Endodermal cell (in vitro differentiated cells): ENCODE measurements at regions not wholly inside any gene's neighbourhood (a gene's known extent, or its start where the extent isn't known, plus 50 kb on each side); places are given as distances from the start of the nearest gene placed in this dataset.

Experiments
- DNase-seq: peaks from one replicate; pipeline ENCODE4 v3.0.0-alpha.2; 2017
- H3K27ac ChIP-seq: 2 replicates; pipeline ENCODE4 v1.5.1; 2013; ENCODE audit warnings: mild to moderate bottlenecking, low read depth, low read length, moderate library complexity
- H3K27me3 ChIP-seq: 2 replicates; pipeline ENCODE4 v1.6.1; 2013; ENCODE audit warnings: mild to moderate bottlenecking, low read length, moderate library complexity; ENCODE audit not compliant: insufficient read depth, control insufficient read depth, poor library complexity, severe bottlenecking
- H3K36me3 ChIP-seq: 2 replicates; pipeline ENCODE4 v1.7.0; 2013; ENCODE audit warnings: mild to moderate bottlenecking, low read length, moderate library complexity; ENCODE audit not compliant: control insufficient read depth, insufficient read depth
- H3K4me1 ChIP-seq: one replicate; pipeline ENCODE4 v1.7.0; 2013; ENCODE audit warnings: low read length; ENCODE audit not compliant: control insufficient read depth, insufficient read depth
- H3K4me3 ChIP-seq: 2 replicates; pipeline ENCODE4 v1.5.1; 2013; ENCODE audit warnings: mild to moderate bottlenecking, low read length, moderate library complexity
- H3K9ac ChIP-seq: 2 replicates; pipeline ENCODE4 v1.6.1; 2013; ENCODE audit warnings: mild to moderate bottlenecking, low read length, moderate library complexity; ENCODE audit not compliant: poor library complexity, severe bottlenecking; ENCODE audit errors: extremely low read depth
- H3K9me3 ChIP-seq: 2 replicates; pipeline ENCODE4 v1.6.1; 2013; ENCODE audit warnings: mild to moderate bottlenecking, low read length, moderate library complexity; ENCODE audit not compliant: control insufficient read depth
- H3K27ac Mint-ChIP-seq: 2 replicates; pipeline ENCODE4 v1.8.0; 2020; ENCODE audit warnings: mixed read lengths
- H3K27me3 Mint-ChIP-seq: 2 replicates; pipeline ENCODE4 v1.8.0; 2021; ENCODE audit warnings: mild to moderate bottlenecking, mixed read lengths; ENCODE audit not compliant: insufficient read depth
- H3K36me3 Mint-ChIP-seq: 2 replicates; pipeline ENCODE4 v1.8.0; 2020; ENCODE audit warnings: low read depth, mixed read lengths
- H3K4me1 Mint-ChIP-seq: 2 replicates; pipeline ENCODE4 v1.8.0; 2020; ENCODE audit warnings: mixed read lengths
- H3K4me3 Mint-ChIP-seq: 2 replicates; pipeline ENCODE4 v1.8.0; 2020; ENCODE audit warnings: mild to moderate bottlenecking, moderate library complexity, mixed read lengths
- H3K9me3 Mint-ChIP-seq: 2 replicates; pipeline ENCODE4 v1.8.0; 2020; ENCODE audit warnings: mild to moderate bottlenecking, mixed read lengths
- WGBS, 2 experiments: methylation state at CpG; one replicate each; pipeline versions ENCODE4 v1.1.5 to v1.1.7; 2013; ENCODE audit warnings: missing lambda C conversion rate in 2 of 2, mixed read lengths in 1 of 2; ENCODE audit not compliant: insufficient coverage in 1 of 2, insufficient read length in 1 of 2; 5-methylcytosine and 5-hydroxymethylcytosine counted together
- TF ChIP-seq, protein P1 (sequence below): fragments of 200-600 bp; sonication (generic); conservative IDR thresholded peaks from 2 replicates; pipeline ENCODE4 v1.5.0; 2021; ENCODE audit warnings: antibody characterized with exemption, mild to moderate bottlenecking

DNA sequence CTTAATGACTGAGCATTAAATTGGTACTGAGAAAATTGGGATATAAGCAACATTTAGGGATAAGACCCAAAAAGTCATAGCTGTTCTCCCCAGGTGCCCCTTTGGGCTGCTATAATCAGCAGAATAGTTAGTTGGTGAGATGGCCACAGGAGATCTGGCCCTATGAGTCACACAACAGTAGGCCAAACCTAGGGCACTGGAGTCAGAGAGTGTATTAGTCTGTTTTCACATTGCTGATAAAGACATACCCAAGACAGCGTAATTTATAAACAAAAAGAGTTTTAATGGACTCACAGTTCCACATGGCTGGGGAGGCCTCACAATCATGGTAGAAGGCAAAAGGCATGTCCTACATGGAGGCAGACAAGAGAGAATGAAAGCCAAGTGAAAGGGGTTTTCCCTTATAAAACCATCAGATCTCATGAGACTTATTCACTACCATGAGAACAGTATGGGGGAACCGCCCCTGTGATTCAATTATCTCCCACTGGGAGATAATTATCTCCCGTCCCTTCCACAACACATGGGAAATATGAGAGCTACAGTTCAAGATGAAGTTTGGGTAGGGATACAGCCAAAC is 338.3 kb upstream of the NR3C2 start:
- H3K9me3 ChIP-seq = no peaks in the 10 kb centered on the region
- no peaks in the 10 kb centered on the region for H3K4me1 ChIP-seq
- peaks cover 6% of the 10 kb centered on the region for H3K27me3 Mint-ChIP-seq
- no peaks in the 10 kb centered on the region for H3K27me3 ChIP-seq
- no peak overlapping the region for H3K27ac Mint-ChIP-seq
- peaks cover 11% of the 10 kb centered on the region for H3K4me1 Mint-ChIP-seq
- no peaks in the 10 kb centered on the region for H3K36me3 Mint-ChIP-seq
- H3K9ac ChIP-seq = no peak overlapping the region
- no peak overlapping the region for H3K4me3 Mint-ChIP-seq
- DNase-seq = no peak
- H3K36me3 ChIP-seq = no peaks in the 10 kb centered on the region
- H3K4me3 ChIP-seq = no peak overlapping the region
- TF ChIP-seq, protein P1, sequence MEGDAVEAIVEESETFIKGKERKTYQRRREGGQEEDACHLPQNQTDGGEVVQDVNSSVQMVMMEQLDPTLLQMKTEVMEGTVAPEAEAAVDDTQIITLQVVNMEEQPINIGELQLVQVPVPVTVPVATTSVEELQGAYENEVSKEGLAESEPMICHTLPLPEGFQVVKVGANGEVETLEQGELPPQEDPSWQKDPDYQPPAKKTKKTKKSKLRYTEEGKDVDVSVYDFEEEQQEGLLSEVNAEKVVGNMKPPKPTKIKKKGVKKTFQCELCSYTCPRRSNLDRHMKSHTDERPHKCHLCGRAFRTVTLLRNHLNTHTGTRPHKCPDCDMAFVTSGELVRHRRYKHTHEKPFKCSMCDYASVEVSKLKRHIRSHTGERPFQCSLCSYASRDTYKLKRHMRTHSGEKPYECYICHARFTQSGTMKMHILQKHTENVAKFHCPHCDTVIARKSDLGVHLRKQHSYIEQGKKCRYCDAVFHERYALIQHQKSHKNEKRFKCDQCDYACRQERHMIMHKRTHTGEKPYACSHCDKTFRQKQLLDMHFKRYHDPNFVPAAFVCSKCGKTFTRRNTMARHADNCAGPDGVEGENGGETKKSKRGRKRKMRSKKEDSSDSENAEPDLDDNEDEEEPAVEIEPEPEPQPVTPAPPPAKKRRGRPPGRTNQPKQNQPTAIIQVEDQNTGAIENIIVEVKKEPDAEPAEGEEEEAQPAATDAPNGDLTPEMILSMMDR = no peak
- WGBS, 2 experiments = 83% methylated on average over 3 of the region's 3 CpGs; no CpG with 5 or more reads in 1 of the 2 experiments
- H3K27ac ChIP-seq = no peak overlapping the region
- H3K9me3 Mint-ChIP-seq = peaks cover 4% of the 10 kb centered on the region

DNA sequence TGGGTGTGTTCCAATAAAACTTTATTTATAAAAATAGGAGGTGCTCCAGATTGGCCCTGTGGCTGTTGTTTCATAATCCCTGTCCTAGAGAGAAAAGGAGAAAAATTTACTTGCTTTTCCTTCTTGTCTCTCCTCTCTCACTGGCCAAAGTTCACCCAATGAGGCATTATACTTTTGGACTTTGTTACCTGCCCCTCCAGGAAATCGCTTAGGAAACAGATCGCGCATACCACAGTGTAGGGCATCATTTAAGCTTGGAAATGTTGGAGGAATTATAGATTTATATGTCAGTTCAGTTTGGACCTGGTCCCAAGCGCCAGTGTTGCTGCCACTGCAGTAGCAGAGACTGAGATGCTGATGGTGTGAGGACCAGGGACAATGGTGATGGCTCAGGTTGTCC is 337.6 kb upstream of the NR3C2 start:
- TF ChIP-seq, protein P1 = no peak
- Histone ChIP-seq H3K27ac (no peak overlapping the region), H3K27me3 (no peaks in the 10 kb centered on the region), H3K9ac (no peak overlapping the region), H3K9me3 (no peaks in the 10 kb centered on the region), H3K36me3 (no peaks in the 10 kb centered on the region), H3K4me3 (no peak overlapping the region), H3K4me1 (no peaks in the 10 kb centered on the region)
- Mint-ChIP-seq H3K27me3 (peaks cover 1% of the 10 kb centered on the region), H3K27ac (no peak overlapping the region), H3K36me3 (no peaks in the 10 kb centered on the region), H3K4me1 (peaks cover 11% of the 10 kb centered on the region), H3K4me3 (no peak overlapping the region), H3K9me3 (peaks cover 4% of the 10 kb centered on the region)
- no peak for DNase-seq
- 81 to 100% methylated on average over 3 to 4 of the region's 4 CpGs for WGBS, 2 experiments

- Histone ChIP-seq H3K4me1 (no peaks in the 10 kb centered on the region), H3K36me3 (no peaks in the 10 kb centered on the region), H3K27me3 (no peaks in the 10 kb centered on the region), H3K27ac (no peak overlapping the region), H3K9me3 (no peaks in the 10 kb centered on the region), H3K4me3 (no peak overlapping the region), H3K9ac (no peak overlapping the region)
- peaks cover 11% of the 10 kb centered on the region for H3K4me1 Mint-ChIP-seq
- no peaks in the 10 kb centered on the region for H3K27me3 Mint-ChIP-seq
- DNase-seq = no peak
- TF ChIP-seq, protein P1 = no peak
- H3K4me3 Mint-ChIP-seq = no peak overlapping the region
- no peaks in the 10 kb centered on the region for H3K36me3 Mint-ChIP-seq
- H3K9me3 Mint-ChIP-seq = peaks cover 4% of the 10 kb centered on the region
- WGBS, 2 experiments = 74 to 89% methylated on average over 3 to 5 of the region's 5 CpGs
- no peak overlapping the region for H3K27ac Mint-ChIP-seq
These were observed 336.9 kb upstream of the NR3C2 start for GRCh38 chr4:148778980-148779675.
